ENCODE measurements at regions not wholly inside any gene's neighbourhood (a gene's known extent, or its start where the extent isn't known, plus 50 kb on each side); places are given as distances from the start of the nearest gene placed in this dataset.

- Histone ChIP-seq H3K27me3 (ENCODE audit: control insufficient read depth in 1 of 2, insufficient read depth in 1 of 2, low read length in 2 of 2) (no peaks in the 10 kb centered on the region), H4K8ac (ENCODE audit: low read length) (no peak overlapping the region), H3K23ac (ENCODE audit: low read length in 2 of 2) (no peak overlapping the region), H3K4me3 (ENCODE audit: insufficient read depth in 1 of 2, low read depth in 1 of 2, low read length in 2 of 2) (no peak overlapping the region), H3K18ac (ENCODE audit: low read depth in 1 of 2, low read length in 2 of 2) (no peak overlapping the region), H3K9ac (ENCODE audit: low read length) (no peak overlapping the region), H3K4me2 (ENCODE audit: low read length, poor library complexity, severe bottlenecking) (no peak overlapping the region), H2BK5ac (ENCODE audit: low read depth, low read length, poor library complexity, severe bottlenecking) (no peak overlapping the region), H3K4ac (ENCODE audit: low read depth in 1 of 2, low read length in 2 of 2) (no peak overlapping the region), H2AFZ (ENCODE audit: low read depth, low read length) (no peak overlapping the region), H3K27ac (ENCODE audit: low read length, poor library complexity, severe bottlenecking) (no peak overlapping the region), H2BK12ac (ENCODE audit: low read length in 2 of 2) (no peak overlapping the region), H3K36me3 (ENCODE audit: control insufficient read depth in 1 of 2, insufficient read depth in 2 of 2, low read depth in 1 of 2, low read length in 2 of 2) (no peaks in the 10 kb centered on the region), H2AK5ac (ENCODE audit: low read length, severe bottlenecking) (no peak overlapping the region), H2BK15ac (ENCODE audit: low read depth, poor library complexity, severe bottlenecking) (no peak overlapping the region), H3K14ac (ENCODE audit: low read length in 2 of 2) (no peak overlapping the region), H3K79me1 (replicated peaks; ENCODE audit: low read length, poor library complexity, severe bottlenecking) (no peaks in the 10 kb centered on the region), H4K91ac (ENCODE audit: low read length) (no peak overlapping the region), H3K9me3 (ENCODE audit: control insufficient read depth, low read length) (no peaks in the 10 kb centered on the region), H3K4me1 (ENCODE audit: control insufficient read depth, insufficient read depth, low read depth, low read length) (no peaks in the 10 kb centered on the region), H2BK120ac (ENCODE audit: low read depth, low read length) (no peak overlapping the region)
- DNase-seq: no peak
- WGBS: no CpG with 5 or more reads among the region's 1 CpG
Measured at GRCh38 chr4:18582841-18583240, 561.3 kb upstream of the LCORL start.

GRCh38 chr4:18578307-18578706 is 556.8 kb upstream of the LCORL start:
- Histone ChIP-seq H2BK120ac (ENCODE audit: low read depth, low read length) (no peak overlapping the region), H3K27me3 (ENCODE audit: control insufficient read depth in 1 of 2, insufficient read depth in 1 of 2, low read length in 2 of 2) (no peaks in the 10 kb centered on the region), H3K79me1 (replicated peaks; ENCODE audit: low read length, poor library complexity, severe bottlenecking) (no peaks in the 10 kb centered on the region), H2AFZ (ENCODE audit: low read depth, low read length) (no peak overlapping the region), H3K9me3 (ENCODE audit: control insufficient read depth, low read length) (no peaks in the 10 kb centered on the region), H3K36me3 (ENCODE audit: control insufficient read depth in 1 of 2, insufficient read depth in 2 of 2, low read depth in 1 of 2, low read length in 2 of 2) (no peaks in the 10 kb centered on the region), H4K8ac (ENCODE audit: low read length) (no peak overlapping the region), H2BK5ac (ENCODE audit: low read depth, low read length, poor library complexity, severe bottlenecking) (no peak overlapping the region), H2BK12ac (ENCODE audit: low read length in 2 of 2) (no peak overlapping the region), H3K23ac (ENCODE audit: low read length in 2 of 2) (no peak overlapping the region), H2BK15ac (ENCODE audit: low read depth, poor library complexity, severe bottlenecking) (no peak overlapping the region), H3K27ac (ENCODE audit: low read length, poor library complexity, severe bottlenecking) (no peak overlapping the region), H3K4me2 (ENCODE audit: low read length, poor library complexity, severe bottlenecking) (no peak overlapping the region), H4K91ac (ENCODE audit: low read length) (no peak overlapping the region), H3K4ac (ENCODE audit: low read depth in 1 of 2, low read length in 2 of 2) (no peak overlapping the region), H3K4me1 (ENCODE audit: control insufficient read depth, insufficient read depth, low read depth, low read length) (no peaks in the 10 kb centered on the region), H3K9ac (ENCODE audit: low read length) (no peak overlapping the region), H3K18ac (ENCODE audit: low read depth in 1 of 2, low read length in 2 of 2) (no peak overlapping the region), H3K14ac (ENCODE audit: low read length in 2 of 2) (no peak overlapping the region), H3K4me3 (ENCODE audit: insufficient read depth in 1 of 2, low read depth in 1 of 2, low read length in 2 of 2) (no peak overlapping the region), H2AK5ac (ENCODE audit: low read length, severe bottlenecking) (no peak overlapping the region)
- no peak for DNase-seq
- 74% methylated on average over 4 of the region's 4 CpGs for WGBS

GRCh38 chr4:18572481-18572880 is 550.9 kb upstream of the LCORL start:
- no peak overlapping the region for H2BK15ac ChIP-seq (ENCODE audit: low read depth, poor library complexity, severe bottlenecking)
- no peak overlapping the region for H2BK120ac ChIP-seq (ENCODE audit: low read depth, low read length)
- no peak overlapping the region for H3K4me3 ChIP-seq (ENCODE audit: insufficient read depth in 1 of 2, low read depth in 1 of 2, low read length in 2 of 2)
- H2AK5ac ChIP-seq (ENCODE audit: low read length, severe bottlenecking): no peak overlapping the region
- no peak overlapping the region for H3K23ac ChIP-seq (ENCODE audit: low read length in 2 of 2)
- H2BK12ac ChIP-seq (ENCODE audit: low read length in 2 of 2): no peak overlapping the region
- no peaks in the 10 kb centered on the region for H3K36me3 ChIP-seq (ENCODE audit: control insufficient read depth in 1 of 2, insufficient read depth in 2 of 2, low read depth in 1 of 2, low read length in 2 of 2)
- no peak overlapping the region for H3K18ac ChIP-seq (ENCODE audit: low read depth in 1 of 2, low read length in 2 of 2)
- DNase-seq: no peak
- no peak overlapping the region for H3K14ac ChIP-seq (ENCODE audit: low read length in 2 of 2)
- H3K27ac ChIP-seq (ENCODE audit: low read length, poor library complexity, severe bottlenecking): no peak overlapping the region
- H3K9ac ChIP-seq (ENCODE audit: low read length): no peak overlapping the region
- no peaks in the 10 kb centered on the region for H3K4me1 ChIP-seq (ENCODE audit: control insufficient read depth, insufficient read depth, low read depth, low read length)
- no peak overlapping the region for H4K8ac ChIP-seq (ENCODE audit: low read length)
- H3K9me3 ChIP-seq (ENCODE audit: control insufficient read depth, low read length): no peaks in the 10 kb centered on the region
- no peak overlapping the region for H3K4me2 ChIP-seq (ENCODE audit: low read length, poor library complexity, severe bottlenecking)
- H3K79me1 ChIP-seq (replicated peaks; ENCODE audit: low read length, poor library complexity, severe bottlenecking): no peaks in the 10 kb centered on the region
- H3K27me3 ChIP-seq (ENCODE audit: control insufficient read depth in 1 of 2, insufficient read depth in 1 of 2, low read length in 2 of 2): no peaks in the 10 kb centered on the region
- no peak overlapping the region for H3K4ac ChIP-seq (ENCODE audit: low read depth in 1 of 2, low read length in 2 of 2)
- no peak overlapping the region for H4K91ac ChIP-seq (ENCODE audit: low read length)
- H2BK5ac ChIP-seq (ENCODE audit: low read depth, low read length, poor library complexity, severe bottlenecking): no peak overlapping the region
- 38% methylated on average over 1 of the region's 1 CpG for WGBS
- H2AFZ ChIP-seq (ENCODE audit: low read depth, low read length): no peak overlapping the region

GRCh38 chr4:18571301-18571761 is 549.8 kb upstream of the LCORL start:
- Histone ChIP-seq H3K14ac (ENCODE audit: low read length in 2 of 2) (no peak overlapping the region), H2AK5ac (ENCODE audit: low read length, severe bottlenecking) (no peak overlapping the region), H3K4me1 (ENCODE audit: control insufficient read depth, insufficient read depth, low read depth, low read length) (no peaks in the 10 kb centered on the region), H3K27me3 (ENCODE audit: control insufficient read depth in 1 of 2, insufficient read depth in 1 of 2, low read length in 2 of 2) (no peaks in the 10 kb centered on the region), H3K79me1 (replicated peaks; ENCODE audit: low read length, poor library complexity, severe bottlenecking) (no peaks in the 10 kb centered on the region), H3K4me3 (ENCODE audit: insufficient read depth in 1 of 2, low read depth in 1 of 2, low read length in 2 of 2) (no peak overlapping the region), H3K23ac (ENCODE audit: low read length in 2 of 2) (no peak overlapping the region), H3K9ac (ENCODE audit: low read length) (no peak overlapping the region), H3K4me2 (ENCODE audit: low read length, poor library complexity, severe bottlenecking) (no peak overlapping the region), H2BK5ac (ENCODE audit: low read depth, low read length, poor library complexity, severe bottlenecking) (no peak overlapping the region), H3K4ac (ENCODE audit: low read depth in 1 of 2, low read length in 2 of 2) (no peak overlapping the region), H3K36me3 (ENCODE audit: control insufficient read depth in 1 of 2, insufficient read depth in 2 of 2, low read depth in 1 of 2, low read length in 2 of 2) (no peaks in the 10 kb centered on the region), H3K18ac (ENCODE audit: low read depth in 1 of 2, low read length in 2 of 2) (no peak overlapping the region), H3K27ac (ENCODE audit: low read length, poor library complexity, severe bottlenecking) (no peak overlapping the region), H2AFZ (ENCODE audit: low read depth, low read length) (no peak overlapping the region), H2BK120ac (ENCODE audit: low read depth, low read length) (no peak overlapping the region), H2BK12ac (ENCODE audit: low read length in 2 of 2) (no peak overlapping the region), H2BK15ac (ENCODE audit: low read depth, poor library complexity, severe bottlenecking) (no peak overlapping the region), H4K8ac (ENCODE audit: low read length) (no peak overlapping the region), H4K91ac (ENCODE audit: low read length) (no peak overlapping the region), H3K9me3 (ENCODE audit: control insufficient read depth, low read length) (no peaks in the 10 kb centered on the region)
- WGBS: 57% methylated on average over 1 of the region's 2 CpGs
- no peak for DNase-seq

All from mesenchymal stem cell (in vitro differentiated cells and primary cell).